ENCODE measurements at regions not wholly inside any gene's neighbourhood (a gene's known extent, or its start where the extent isn't known, plus 50 kb on each side); places are given as distances from the start of the nearest gene placed in this dataset.

- Histone ChIP-seq H3K36me3 (no peaks in the 10 kb centered on the region), H3K9me3 (no peaks in the 10 kb centered on the region), H3K4me3 (no peak overlapping the region), H3K4me1 (no peaks in the 10 kb centered on the region), H3K27me3 (no peaks in the 10 kb centered on the region), H3K27ac (no peak overlapping the region)
- DNase-seq, result no peak
- no peak for ATAC-seq
- intact Hi-C loops (cut with DNase I), result no loop called here
- 73 to 83% methylated on average over 7 of the region's 7 CpGs for WGBS, 2 donors
- FAIRE-seq, result no peak
- no peak for TF ChIP-seq CTCF (IDR thresholded peaks at IDR 0.05)
Observed at GRCh38 chr2:7976206-7976605, 705.6 kb upstream of the ID2 start.

GRCh38 chr2:7977981-7978380, 703.9 kb upstream of the ID2 start:
- no peak for FAIRE-seq

DNA sequence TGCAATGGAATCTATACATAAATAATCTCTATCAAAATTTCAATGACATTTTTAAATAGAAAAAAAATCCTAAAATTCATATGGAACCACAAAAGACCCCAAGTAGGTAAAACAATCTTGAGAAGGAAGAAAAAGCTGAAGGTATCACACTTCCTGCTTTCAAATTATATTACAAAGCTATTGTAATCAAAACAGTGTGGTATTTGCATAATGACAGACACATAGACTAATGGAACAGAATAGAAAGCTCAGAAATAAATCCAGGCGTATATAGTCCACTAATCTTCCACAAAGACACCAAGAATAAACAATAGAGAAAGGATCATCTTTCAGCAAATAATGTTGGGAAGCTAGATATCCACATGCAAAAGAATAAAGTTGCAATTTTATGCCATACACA, 699.8 kb upstream of the ID2 start:
- ATAC-seq (no peak), FAIRE-seq (no peak), DNase-seq (no peak)
- 82 to 93% methylated on average over 1 of the region's 1 CpG for WGBS, 2 donors
- no peaks in the 10 kb centered on the region for H3K4me1 ChIP-seq
- no peaks in the 10 kb centered on the region for H3K27me3 ChIP-seq
- H3K4me3 ChIP-seq, result no peak overlapping the region
- intact Hi-C loops (cut with DNase I), result no loop called here
- no peak overlapping the region for H3K27ac ChIP-seq
- H3K36me3 ChIP-seq, result no peaks in the 10 kb centered on the region
- H3K9me3 ChIP-seq, result no peaks in the 10 kb centered on the region
- TF ChIP-seq CTCF (IDR thresholded peaks at IDR 0.05), result no peak

More at GRCh38 chr2:7977981-7978380, 703.9 kb upstream of the ID2 start:
- intact Hi-C loops (cut with DNase I), result no loop called here
- Histone ChIP-seq H3K27ac (no peak overlapping the region), H3K4me1 (no peaks in the 10 kb centered on the region), H3K27me3 (no peaks in the 10 kb centered on the region), H3K4me3 (no peak overlapping the region), H3K9me3 (no peaks in the 10 kb centered on the region), H3K36me3 (no peaks in the 10 kb centered on the region)
- no peak for DNase-seq
- TF ChIP-seq CTCF (IDR thresholded peaks at IDR 0.05), result no peak
- 52 to 61% methylated on average over 8 of the region's 8 CpGs for WGBS, 2 donors
- ATAC-seq, result no peak

DNA sequence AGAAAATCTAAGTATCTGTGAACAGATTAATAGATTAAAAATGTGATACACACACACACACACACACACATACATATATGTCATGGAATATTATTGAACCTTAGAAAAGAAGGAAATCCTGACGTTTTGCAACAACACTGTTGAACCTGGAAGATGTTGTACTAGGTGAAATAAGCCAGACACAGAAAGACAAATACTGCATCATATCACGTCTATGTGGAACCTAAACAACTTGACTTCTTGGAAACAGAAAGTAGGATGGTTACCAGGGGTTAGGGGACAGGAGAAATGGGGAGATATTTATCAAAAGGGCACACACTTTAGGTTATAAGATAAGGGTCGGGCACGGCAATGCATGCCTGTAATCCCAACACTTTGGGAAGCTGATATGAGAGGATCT, 698.4 kb upstream of the ID2 start:
- WGBS, 2 donors, result 73 to 79% methylated on average over 4 of the region's 4 CpGs
- no peak for FAIRE-seq
- Histone ChIP-seq H3K27me3 (no peaks in the 10 kb centered on the region), H3K4me3 (no peak overlapping the region), H3K36me3 (no peaks in the 10 kb centered on the region), H3K4me1 (peaks cover 0 to 5% (median 0%) of the 10 kb centered on the region in 3 donors), H3K27ac (no peak overlapping the region), H3K9me3 (no peaks in the 10 kb centered on the region)
- TF ChIP-seq CTCF (IDR thresholded peaks at IDR 0.05), result no peak
- intact Hi-C loops (cut with DNase I), result no loop called here
- no peak for ATAC-seq
- no peak for DNase-seq

DNA sequence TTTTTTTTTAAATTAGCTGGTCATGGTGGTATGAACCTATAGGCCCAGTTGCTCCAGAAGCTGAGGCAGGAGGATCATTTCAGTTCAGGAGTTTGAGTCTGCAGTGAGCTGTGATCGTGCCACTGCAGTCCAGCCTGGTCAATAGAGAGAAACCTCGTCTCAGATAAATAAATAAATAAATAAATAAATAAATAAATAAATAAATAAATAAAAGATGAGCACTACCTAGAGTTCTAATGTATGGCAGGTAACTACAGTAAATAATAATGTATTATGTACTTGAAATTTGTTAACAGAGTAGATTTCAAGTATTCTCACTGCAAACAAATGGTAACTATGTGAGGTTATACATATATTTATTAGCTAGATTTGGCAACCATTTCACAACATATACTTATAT, 697.9 kb upstream of the ID2 start:
- no peaks in the 10 kb centered on the region for H3K27me3 ChIP-seq
- intact Hi-C loops (cut with DNase I), result no loop called here
- peaks cover 0 to 5% (median 0%) of the 10 kb centered on the region in 3 donors for H3K4me1 ChIP-seq
- no peak for FAIRE-seq
- ATAC-seq, result no peak
- no peaks in the 10 kb centered on the region for H3K9me3 ChIP-seq
- no peak overlapping the region for H3K4me3 ChIP-seq
- no peak for DNase-seq
- H3K36me3 ChIP-seq, result no peaks in the 10 kb centered on the region
- WGBS, 2 donors, result 87 to 90% methylated on average over 2 of the region's 2 CpGs
- H3K27ac ChIP-seq, result no peak overlapping the region
- no peak for TF ChIP-seq CTCF (IDR thresholded peaks at IDR 0.05)
